GM12878 (cell line): ENCODE measurements at regions not wholly inside any gene's neighbourhood (a gene's known extent, or its start where the extent isn't known, plus 50 kb on each side); places are given as distances from the start of the nearest gene placed in this dataset.

ENCODE experiments used
- BMI1 ChIP-seq: fragments of 450-650 bp; IDR thresholded peaks from 2 replicates; pipeline ENCODE4 v1.6.1; 2016; ENCODE audit warnings: mild to moderate bottlenecking, moderate library complexity, borderline replicate concordance
- E2F4 ChIP-seq: IDR thresholded peaks from 2 replicates; pipeline ENCODE4 v1.6.1; 2012; ENCODE audit warnings: low read depth, low read length, improper control_type of control experiment
- EP300 ChIP-seq, 2 experiments: fragments of 150-350 bp in 1 of 2; IDR thresholded peaks; 2 replicates each; pipeline ENCODE4 v1.6.1; 2011 to 2012; ENCODE audit warnings: low read depth in 2 of 2, low read length in 2 of 2, borderline replicate concordance in 1 of 2, improper control_type of control experiment in 1 of 2, inconsistent platforms in 1 of 2; ENCODE audit not compliant: control insufficient read depth in 1 of 2
- REST ChIP-seq: IDR thresholded peaks from 2 replicates; pipeline ENCODE4 v1.6.1; 2012; ENCODE audit warnings: mild to moderate bottlenecking, low read depth, low read length
- SREBF2 ChIP-seq: IDR thresholded peaks from 2 replicates; pipeline ENCODE4 v1.6.1; 2012; ENCODE audit warnings: mild to moderate bottlenecking, low read length
- TF ChIP-seq, protein P1 (sequence below): IDR thresholded peaks from 2 replicates; pipeline ENCODE4 v1.6.1; 2011; ENCODE audit warnings: low read depth, low read length, improper control_type of control experiment, borderline replicate concordance
- TF ChIP-seq, protein P2 (sequence below), 3 experiments: IDR thresholded peaks in 2 of 3; conservative IDR thresholded peaks in 1 of 3; 2 replicates each; pipeline ENCODE4 v1.5.1; 2011; ENCODE audit warnings: low read depth in 3 of 3, low read length in 3 of 3, mild to moderate bottlenecking in 3 of 3, control low read depth in 2 of 3, moderate library complexity in 2 of 3, inconsistent platforms in 1 of 3, mixed read lengths in 1 of 3; ENCODE audit not compliant: control insufficient read depth in 2 of 3, insufficient read depth in 1 of 3; ENCODE audit errors: extremely low read depth in 1 of 3

GRCh38 chr16:16985707-16986106 lies 485.1 kb downstream of the XYLT1 start:
- TF ChIP-seq EP300 (IDR thresholded peaks at IDR 0.05; ENCODE audit: borderline replicate concordance in 1 of 2, control insufficient read depth in 1 of 2, low read depth in 2 of 2, low read length in 2 of 2): no peak
- TF ChIP-seq, protein P1, sequence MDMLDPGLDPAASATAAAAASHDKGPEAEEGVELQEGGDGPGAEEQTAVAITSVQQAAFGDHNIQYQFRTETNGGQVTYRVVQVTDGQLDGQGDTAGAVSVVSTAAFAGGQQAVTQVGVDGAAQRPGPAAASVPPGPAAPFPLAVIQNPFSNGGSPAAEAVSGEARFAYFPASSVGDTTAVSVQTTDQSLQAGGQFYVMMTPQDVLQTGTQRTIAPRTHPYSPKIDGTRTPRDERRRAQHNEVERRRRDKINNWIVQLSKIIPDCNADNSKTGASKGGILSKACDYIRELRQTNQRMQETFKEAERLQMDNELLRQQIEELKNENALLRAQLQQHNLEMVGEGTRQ: no peak
- no peak for TF ChIP-seq BMI1
- TF ChIP-seq, protein P2, sequence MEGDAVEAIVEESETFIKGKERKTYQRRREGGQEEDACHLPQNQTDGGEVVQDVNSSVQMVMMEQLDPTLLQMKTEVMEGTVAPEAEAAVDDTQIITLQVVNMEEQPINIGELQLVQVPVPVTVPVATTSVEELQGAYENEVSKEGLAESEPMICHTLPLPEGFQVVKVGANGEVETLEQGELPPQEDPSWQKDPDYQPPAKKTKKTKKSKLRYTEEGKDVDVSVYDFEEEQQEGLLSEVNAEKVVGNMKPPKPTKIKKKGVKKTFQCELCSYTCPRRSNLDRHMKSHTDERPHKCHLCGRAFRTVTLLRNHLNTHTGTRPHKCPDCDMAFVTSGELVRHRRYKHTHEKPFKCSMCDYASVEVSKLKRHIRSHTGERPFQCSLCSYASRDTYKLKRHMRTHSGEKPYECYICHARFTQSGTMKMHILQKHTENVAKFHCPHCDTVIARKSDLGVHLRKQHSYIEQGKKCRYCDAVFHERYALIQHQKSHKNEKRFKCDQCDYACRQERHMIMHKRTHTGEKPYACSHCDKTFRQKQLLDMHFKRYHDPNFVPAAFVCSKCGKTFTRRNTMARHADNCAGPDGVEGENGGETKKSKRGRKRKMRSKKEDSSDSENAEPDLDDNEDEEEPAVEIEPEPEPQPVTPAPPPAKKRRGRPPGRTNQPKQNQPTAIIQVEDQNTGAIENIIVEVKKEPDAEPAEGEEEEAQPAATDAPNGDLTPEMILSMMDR (IDR thresholded peaks at IDR 0.05 in 2 of 3, conservative IDR thresholded peaks at IDR 0.05 in 1 of 3; ENCODE audit: control insufficient read depth in 2 of 3, extremely low read depth in 1 of 3, insufficient read depth in 1 of 3, low read depth in 3 of 3, low read length in 3 of 3): no peak
- TF ChIP-seq E2F4: no peak
- TF ChIP-seq SREBF2: no peak
- TF ChIP-seq REST: no peak
